ENCODE measurements at regions not wholly inside any gene's neighbourhood (a gene's known extent, or its start where the extent isn't known, plus 50 kb on each side); places are given as distances from the start of the nearest gene placed in this dataset.
"Not testable (repeated sequence)": the region's sequence is repeated elsewhere in the genome, so short reads cannot be mapped to it uniquely, and the experiment has no call there.

- in situ Hi-C loops (cut with MboI; ENCODE audit: low pct_unique_long_range_greater_than_20kb, low sequenced_read_pairs, unreplicated experiment): no loop called here
- no peak for DNase-seq (ENCODE audit: low spot score)
- TF ChIP-seq CTCF (IDR thresholded peaks at IDR 0.05; ENCODE audit: extremely low read depth, insufficient read depth, missing control alignments): no peak
Observed at GRCh38 chr14:48643241-48643640, 942.9 kb downstream of the RPS29 start.

GRCh38 chr14:48628870-48629269 lies 953.5 kb upstream of the MDGA2 start:
- DNase-seq (ENCODE audit: low spot score): no peak
- in situ Hi-C loops (cut with MboI; ENCODE audit: low pct_unique_long_range_greater_than_20kb, low sequenced_read_pairs, unreplicated experiment): no loop called here
- no peak for TF ChIP-seq CTCF (IDR thresholded peaks at IDR 0.05; ENCODE audit: extremely low read depth, insufficient read depth, missing control alignments)

GRCh38 chr14:48622980-48623379 lies 947.6 kb upstream of the MDGA2 start:
- in situ Hi-C loops (cut with MboI; ENCODE audit: low pct_unique_long_range_greater_than_20kb, low sequenced_read_pairs, unreplicated experiment): no loop called here
- TF ChIP-seq CTCF (IDR thresholded peaks at IDR 0.05; ENCODE audit: extremely low read depth, insufficient read depth, missing control alignments): no peak
- DNase-seq (ENCODE audit: low spot score): no peak

GRCh38 chr14:48618057-48618456 lies 942.7 kb upstream of the MDGA2 start:
- TF ChIP-seq CTCF (IDR thresholded peaks at IDR 0.05; ENCODE audit: extremely low read depth, insufficient read depth, missing control alignments): no peak
- in situ Hi-C loops (cut with MboI; ENCODE audit: low pct_unique_long_range_greater_than_20kb, low sequenced_read_pairs, unreplicated experiment): no loop called here
- DNase-seq (ENCODE audit: low spot score): no peak

GRCh38 chr14:48616931-48617330 lies 941.5 kb upstream of the MDGA2 start:
- in situ Hi-C loops (cut with MboI; ENCODE audit: low pct_unique_long_range_greater_than_20kb, low sequenced_read_pairs, unreplicated experiment): no loop called here
- DNase-seq (ENCODE audit: low spot score): no peak
- TF ChIP-seq CTCF (IDR thresholded peaks at IDR 0.05; ENCODE audit: extremely low read depth, insufficient read depth, missing control alignments): no peak

GRCh38 chr14:48615618-48616017 lies 940.2 kb upstream of the MDGA2 start:
- in situ Hi-C loops (cut with MboI; ENCODE audit: low pct_unique_long_range_greater_than_20kb, low sequenced_read_pairs, unreplicated experiment): no loop called here
- TF ChIP-seq CTCF (IDR thresholded peaks at IDR 0.05; ENCODE audit: extremely low read depth, insufficient read depth, missing control alignments): no peak
- no peak for DNase-seq (ENCODE audit: low spot score)

- no peak for TF ChIP-seq CTCF (IDR thresholded peaks at IDR 0.05; ENCODE audit: extremely low read depth, insufficient read depth, missing control alignments)
- in situ Hi-C loops (cut with MboI; ENCODE audit: low pct_unique_long_range_greater_than_20kb, low sequenced_read_pairs, unreplicated experiment): no loop called here
Observed at GRCh38 chr14:48614003-48614402, 938.6 kb upstream of the MDGA2 start.

GRCh38 chr14:48606960-48607359 lies 931.6 kb upstream of the MDGA2 start:
- in situ Hi-C loops (cut with MboI; ENCODE audit: low pct_unique_long_range_greater_than_20kb, low sequenced_read_pairs, unreplicated experiment); DNase-seq (ENCODE audit: low spot score): not testable (repeated sequence)

More at GRCh38 chr14:48614003-48614402, 938.6 kb upstream of the MDGA2 start:
- DNase-seq (ENCODE audit: low spot score): no peak
